ENCODE measurements at regions not wholly inside any gene's neighbourhood (a gene's known extent, or its start where the extent isn't known, plus 50 kb on each side); places are given as distances from the start of the nearest gene placed in this dataset.

GRCh38 chr2:36255863-36256262, 99.7 kb upstream of the CRIM1 start:
- no peak for TF ChIP-seq CTCF (IDR thresholded peaks at IDR 0.05; ENCODE audit: low read depth, low read length)
- TF ChIP-seq EZH2phosphoT487 (IDR thresholded peaks at IDR 0.05; ENCODE audit: low read depth), result no peak

Measured in OCI-LY3 (cell line).